Testis (tissue), 2 donors: ENCODE measurements at regions not wholly inside any gene's neighbourhood (a gene's known extent, or its start where the extent isn't known, plus 50 kb on each side); places are given as distances from the start of the nearest gene placed in this dataset.

Experiments
- DNase-seq: peaks from one replicate; pipeline ENCODE4 v3.0.0-alpha.2; 2019
- H3K27ac ChIP-seq, 2 donors: fragments of 200-600 bp; sonication (generic); one replicate each; pipeline ENCODE4 v1.5.1; 2019
- H3K27me3 ChIP-seq: fragments of 200-600 bp; sonication (generic); one replicate; pipeline ENCODE4 v1.5.1; 2019
- H3K36me3 ChIP-seq: fragments of 200-600 bp; sonication (generic); one replicate; pipeline ENCODE4 v1.5.1; 2017; ENCODE audit warnings: low read depth; ENCODE audit errors: missing control alignments
- H3K4me1 ChIP-seq: fragments of 200-600 bp; sonication (generic); one replicate; pipeline ENCODE4 v1.5.1; 2019
- H3K4me3 ChIP-seq, 2 donors: fragments of 200-600 bp; sonication (generic); one replicate each; pipeline ENCODE4 v1.5.1; 2017 to 2019
- H3K9me3 ChIP-seq: fragments of 200-600 bp; sonication (generic); one replicate; pipeline ENCODE4 v1.5.1; 2017
- POLR2A ChIP-seq: fragments of 450-650 bp; IDR thresholded peaks from one replicate; pipeline ENCODE4 v1.6.1; 2017; ENCODE audit warnings: antibody characterized with exemption, mild to moderate bottlenecking, moderate library complexity
- WGBS, 2 donors: methylation state at CpG; one replicate each; pipeline ENCODE4 v1.1.5; 2018; 5-methylcytosine and 5-hydroxymethylcytosine counted together
- intact Hi-C: fragments of 100-400 bp; cut with DNase I; formaldehyde crosslinking; loops from one replicate; pipeline ENCODE4 v1.15.1; 2023; ENCODE audit warnings: low total_unique reads
- TF ChIP-seq, protein P1 (sequence below), 3 experiments: fragments of 450-650 bp in 2 of 3; fragments of 200-600 bp in 1 of 3; sonication (generic) in 1 of 3; IDR thresholded peaks; one replicate each; pipeline ENCODE4 v1.5.1; 2016 to 2019; ENCODE audit warnings: antibody characterized with exemption in 3 of 3, mild to moderate bottlenecking in 2 of 3, moderate library complexity in 1 of 3

DNA sequence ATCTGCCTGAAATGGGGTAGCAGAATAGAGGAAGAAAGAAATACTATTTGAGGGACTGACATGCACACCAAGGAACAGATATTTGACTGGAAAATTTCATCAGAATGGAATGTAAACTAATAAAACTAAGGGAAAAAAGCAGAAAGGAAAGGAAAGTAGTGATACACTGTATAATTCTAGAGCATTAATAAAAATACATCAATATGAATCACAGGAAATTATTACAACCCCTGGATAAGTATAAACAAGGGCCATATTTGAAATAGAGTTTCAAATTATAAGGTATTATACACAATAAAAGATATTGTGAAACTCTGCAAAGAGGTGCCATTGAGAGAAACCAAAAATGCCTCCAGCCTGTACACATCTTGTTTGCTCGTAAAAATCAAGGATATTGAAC is 149.6 kb downstream of the ICOS start:
- no peak overlapping the region for H3K27ac ChIP-seq
- DNase-seq, result no peak
- no peaks in the 10 kb centered on the region for H3K4me1 ChIP-seq
- 34 to 38% methylated on average over 1 of the region's 1 CpG for WGBS, 2 donors
- intact Hi-C loops, result no loop called here
- no peak overlapping the region for H3K4me3 ChIP-seq
- H3K36me3 ChIP-seq, result no peaks in the 10 kb centered on the region
- H3K9me3 ChIP-seq, result no peaks in the 10 kb centered on the region
- H3K27me3 ChIP-seq, result no peaks in the 10 kb centered on the region
- TF ChIP-seq, protein P1, sequence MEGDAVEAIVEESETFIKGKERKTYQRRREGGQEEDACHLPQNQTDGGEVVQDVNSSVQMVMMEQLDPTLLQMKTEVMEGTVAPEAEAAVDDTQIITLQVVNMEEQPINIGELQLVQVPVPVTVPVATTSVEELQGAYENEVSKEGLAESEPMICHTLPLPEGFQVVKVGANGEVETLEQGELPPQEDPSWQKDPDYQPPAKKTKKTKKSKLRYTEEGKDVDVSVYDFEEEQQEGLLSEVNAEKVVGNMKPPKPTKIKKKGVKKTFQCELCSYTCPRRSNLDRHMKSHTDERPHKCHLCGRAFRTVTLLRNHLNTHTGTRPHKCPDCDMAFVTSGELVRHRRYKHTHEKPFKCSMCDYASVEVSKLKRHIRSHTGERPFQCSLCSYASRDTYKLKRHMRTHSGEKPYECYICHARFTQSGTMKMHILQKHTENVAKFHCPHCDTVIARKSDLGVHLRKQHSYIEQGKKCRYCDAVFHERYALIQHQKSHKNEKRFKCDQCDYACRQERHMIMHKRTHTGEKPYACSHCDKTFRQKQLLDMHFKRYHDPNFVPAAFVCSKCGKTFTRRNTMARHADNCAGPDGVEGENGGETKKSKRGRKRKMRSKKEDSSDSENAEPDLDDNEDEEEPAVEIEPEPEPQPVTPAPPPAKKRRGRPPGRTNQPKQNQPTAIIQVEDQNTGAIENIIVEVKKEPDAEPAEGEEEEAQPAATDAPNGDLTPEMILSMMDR (IDR thresholded peaks at IDR 0.05), result no peak
- no peak for TF ChIP-seq POLR2A

- H3K27ac ChIP-seq, result no peak overlapping the region
These were observed 152.5 kb downstream of the ICOS start for GRCh38 chr2:204089105-204089504.

DNA sequence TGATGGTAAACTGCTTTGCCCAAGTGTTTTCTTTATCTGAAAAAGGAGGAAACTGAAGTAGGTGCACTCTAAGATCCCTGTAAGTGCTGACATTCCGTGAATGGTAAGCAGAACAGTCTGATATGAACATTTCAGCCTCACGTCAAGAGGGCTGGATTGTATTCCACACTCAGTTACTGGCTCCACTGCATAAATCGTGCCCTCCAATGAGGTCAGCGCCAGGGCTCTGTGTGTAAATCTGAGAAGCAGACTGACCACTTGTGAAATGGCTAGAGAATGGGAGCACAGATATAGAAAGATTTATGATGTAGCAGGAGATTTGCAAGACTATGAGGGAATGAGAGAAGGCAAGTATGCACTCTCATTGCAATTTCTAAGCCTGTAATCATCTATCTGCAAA is 153.0 kb downstream of the ICOS start:
- no peaks in the 10 kb centered on the region for H3K9me3 ChIP-seq
- no peak overlapping the region for H3K4me3 ChIP-seq
- H3K4me1 ChIP-seq, result no peaks in the 10 kb centered on the region
- no peaks in the 10 kb centered on the region for H3K36me3 ChIP-seq
- WGBS, 2 donors, result 73 to 78% methylated on average over 4 of the region's 4 CpGs
- DNase-seq, result no peak
- intact Hi-C loops, result no loop called here
- no peak overlapping the region for H3K27ac ChIP-seq
- no peak for TF ChIP-seq POLR2A
- TF ChIP-seq, protein P1 (IDR thresholded peaks at IDR 0.05), result no peak
- H3K27me3 ChIP-seq, result no peaks in the 10 kb centered on the region

More at GRCh38 chr2:204089105-204089504, 152.5 kb downstream of the ICOS start:
- no peaks in the 10 kb centered on the region for H3K36me3 ChIP-seq
- no peaks in the 10 kb centered on the region for H3K4me1 ChIP-seq
- no peak for DNase-seq
- no peak for TF ChIP-seq POLR2A
- TF ChIP-seq, protein P1 (IDR thresholded peaks at IDR 0.05), result no peak
- H3K4me3 ChIP-seq, result no peak overlapping the region
- WGBS, 2 donors, result 90 to 93% methylated on average over 2 of the region's 2 CpGs
- H3K27me3 ChIP-seq, result no peaks in the 10 kb centered on the region
- H3K9me3 ChIP-seq, result no peaks in the 10 kb centered on the region
- intact Hi-C loops, result no loop called here

DNA sequence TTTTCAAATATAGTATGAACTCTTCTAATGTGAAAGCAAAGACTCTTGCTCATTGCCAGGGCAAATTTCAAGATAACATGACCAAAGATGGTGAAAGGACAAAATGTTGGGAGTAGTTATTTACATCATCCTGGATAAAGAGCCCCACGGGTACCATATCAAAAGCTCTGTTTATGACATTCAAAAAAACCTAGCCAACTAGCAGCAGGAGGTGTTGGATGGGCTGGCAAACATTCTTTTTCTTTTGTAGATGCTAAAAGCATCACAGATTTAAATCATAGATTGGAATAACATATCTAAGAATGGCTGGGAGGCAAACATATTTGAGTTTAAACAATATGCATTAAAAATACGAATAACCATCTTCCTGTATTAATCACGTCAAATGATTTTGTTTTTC is 153.5 kb downstream of the ICOS start:
- TF ChIP-seq POLR2A, result no peak
- TF ChIP-seq, protein P1 (IDR thresholded peaks at IDR 0.05), result no peak
- no peaks in the 10 kb centered on the region for H3K9me3 ChIP-seq
- H3K4me1 ChIP-seq, result no peaks in the 10 kb centered on the region
- H3K27me3 ChIP-seq, result no peaks in the 10 kb centered on the region
- H3K4me3 ChIP-seq, result no peak overlapping the region
- no peaks in the 10 kb centered on the region for H3K36me3 ChIP-seq
- 53% methylated on average over 3 of the region's 3 CpGs for WGBS, 2 donors
- no peak overlapping the region for H3K27ac ChIP-seq
- intact Hi-C loops, result no loop called here
- no peak for DNase-seq

GRCh38 chr2:204104811-204105210 is 168.2 kb downstream of the ICOS start:
- WGBS, 2 donors, result 86 to 87% methylated on average over 4 of the region's 4 CpGs
- Histone ChIP-seq H3K27ac (no peak overlapping the region), H3K27me3 (no peaks in the 10 kb centered on the region), H3K36me3 (no peaks in the 10 kb centered on the region), H3K9me3 (no peaks in the 10 kb centered on the region), H3K4me1 (peaks cover under 1% of the 10 kb centered on the region), H3K4me3 (no peak overlapping the region)
- intact Hi-C loops, result no loop called here
- TF ChIP-seq, protein P1 (IDR thresholded peaks at IDR 0.05), result no peak
- no peak for TF ChIP-seq POLR2A
- no peak for DNase-seq
